ENCODE measurements at regions not wholly inside any gene's neighbourhood (a gene's known extent, or its start where the extent isn't known, plus 50 kb on each side); places are given as distances from the start of the nearest gene placed in this dataset.

DNA sequence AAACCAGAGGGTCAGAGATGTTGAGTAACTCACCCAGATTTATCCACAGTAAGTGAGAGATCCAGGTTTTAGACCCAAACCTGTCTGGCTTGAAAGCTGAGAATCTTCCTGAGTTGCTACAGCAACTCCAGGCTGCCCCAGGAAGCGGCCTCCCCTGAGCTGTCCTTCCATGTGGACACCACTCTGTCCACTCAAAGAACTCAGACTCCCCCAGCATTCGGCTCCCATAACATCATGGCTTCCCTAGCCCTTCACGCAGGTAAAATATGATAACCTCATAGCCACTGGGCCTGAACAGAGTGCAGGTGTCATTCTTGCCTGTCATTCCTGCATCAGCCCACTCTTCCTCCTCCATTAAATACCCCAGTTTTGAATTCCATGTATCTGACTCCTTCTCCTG lies 657.8 kb downstream of the TBC1D22A start:
- TF ChIP-seq, protein P1, sequence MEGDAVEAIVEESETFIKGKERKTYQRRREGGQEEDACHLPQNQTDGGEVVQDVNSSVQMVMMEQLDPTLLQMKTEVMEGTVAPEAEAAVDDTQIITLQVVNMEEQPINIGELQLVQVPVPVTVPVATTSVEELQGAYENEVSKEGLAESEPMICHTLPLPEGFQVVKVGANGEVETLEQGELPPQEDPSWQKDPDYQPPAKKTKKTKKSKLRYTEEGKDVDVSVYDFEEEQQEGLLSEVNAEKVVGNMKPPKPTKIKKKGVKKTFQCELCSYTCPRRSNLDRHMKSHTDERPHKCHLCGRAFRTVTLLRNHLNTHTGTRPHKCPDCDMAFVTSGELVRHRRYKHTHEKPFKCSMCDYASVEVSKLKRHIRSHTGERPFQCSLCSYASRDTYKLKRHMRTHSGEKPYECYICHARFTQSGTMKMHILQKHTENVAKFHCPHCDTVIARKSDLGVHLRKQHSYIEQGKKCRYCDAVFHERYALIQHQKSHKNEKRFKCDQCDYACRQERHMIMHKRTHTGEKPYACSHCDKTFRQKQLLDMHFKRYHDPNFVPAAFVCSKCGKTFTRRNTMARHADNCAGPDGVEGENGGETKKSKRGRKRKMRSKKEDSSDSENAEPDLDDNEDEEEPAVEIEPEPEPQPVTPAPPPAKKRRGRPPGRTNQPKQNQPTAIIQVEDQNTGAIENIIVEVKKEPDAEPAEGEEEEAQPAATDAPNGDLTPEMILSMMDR (conservative IDR thresholded peaks at IDR 0.05; ENCODE audit: low read length), result no peak
- no peak for TF ChIP-seq EZH2phosphoT487 (IDR thresholded peaks at IDR 0.05; ENCODE audit: borderline replicate concordance)
